GM12878 (cell line): ENCODE measurements at regions not wholly inside any gene's neighbourhood (a gene's known extent, or its start where the extent isn't known, plus 50 kb on each side); places are given as distances from the start of the nearest gene placed in this dataset.

Experiments used
- ATAC-seq: fragments of 200-7000 bp; cut with Tn5 transposase; 3 replicates; pipeline ENCODE4 v1.9.1; 2020; ENCODE audit warnings: mild to moderate bottlenecking, moderate library complexity
- BruUV-seq: library from RNA; stranded (reverse); fragments of 400-500 nt; replicated peaks from 2 replicates; lab custom pipeline; 2021; lab: Mats Ljungman, UMichigan
- CTCF ChIA-PET: fragments of 300-600 bp; sonication (Branson Sonifier 250); formaldehyde crosslinking; extraction: SDS; loops from one replicate; lab custom pipeline; 2021; ENCODE audit warnings: inconsistent platforms; lab: Yijun Ruan, JAX
- POLR2A ChIA-PET: fragments of 350-600 bp; formaldehyde crosslinking; extraction: SDS; loops from one replicate; lab custom pipeline; 2021; ENCODE audit warnings: inconsistent platforms; lab: Charles Lee
- RAD21 ChIA-PET: fragments of 300-600 bp; sonication (Branson Sonifier 250); formaldehyde crosslinking; loops from one replicate; lab custom pipeline; 2023; ENCODE audit warnings: antibody characterized with exemption; ENCODE audit not compliant: unreplicated experiment; lab: Charles Lee
- SMC1A ChIA-PET: fragments of 300-600 bp; sonication (Branson Sonifier 250); formaldehyde crosslinking; loops from one replicate; lab custom pipeline; 2023; ENCODE audit not compliant: unreplicated experiment, uncharacterized antibody; lab: Charles Lee
- DNase-seq: peaks from one replicate; pipeline ENCODE4 v3.0.0-alpha.2; 2011; ENCODE audit warnings: low read depth, low spot score
- FAIRE-seq: peaks from 3 replicates; lab custom pipeline; 2011; peaks lifted over from hg19 to GRCh38; lab: Jason Lieb, UNC
- H2AFZ ChIP-seq: 2 replicates; pipeline ENCODE4 v1.6.0; 2011; ENCODE audit warnings: low read depth, low read length, control low read depth; ENCODE audit not compliant: control insufficient read depth
- H3K27ac ChIP-seq: 2 replicates; pipeline ENCODE4 v1.5.1; 2011; ENCODE audit warnings: control low read depth; ENCODE audit not compliant: control insufficient read depth, insufficient read depth
- H3K27me3 ChIP-seq, 2 experiments: replicated peaks in 1 of 2; 2 replicates each; pipeline versions ENCODE4 v1.6.0 to v1.6.1; 2011; ENCODE audit warnings: low read length in 1 of 2; ENCODE audit not compliant: control insufficient read depth in 2 of 2, insufficient read depth in 2 of 2
- H3K36me3 ChIP-seq, 2 experiments: 2 replicates each; pipeline ENCODE4 v1.5.1; 2011; ENCODE audit warnings: low read length in 1 of 2; ENCODE audit not compliant: control insufficient read depth in 2 of 2, insufficient read depth in 2 of 2
- H3K4me1 ChIP-seq: 2 replicates; pipeline ENCODE4 v1.6.1; 2011; ENCODE audit warnings: mild to moderate bottlenecking, low read length, moderate library complexity, mixed read lengths; ENCODE audit not compliant: control insufficient read depth, insufficient read depth
- H3K4me2 ChIP-seq: 2 replicates; pipeline ENCODE4 v1.6.0; 2011; ENCODE audit warnings: control low read depth; ENCODE audit not compliant: control insufficient read depth, insufficient read depth
- H3K4me3 ChIP-seq: fragments of 200-600 bp; sonication (generic); 2 replicates; pipeline ENCODE4 v1.5.1; 2016
- H3K79me2 ChIP-seq: 2 replicates; pipeline ENCODE4 v1.6.0; 2011; ENCODE audit warnings: low read length; ENCODE audit not compliant: control insufficient read depth, insufficient read depth
- H3K9ac ChIP-seq: 2 replicates; pipeline ENCODE4 v1.8.0; 2011; ENCODE audit warnings: low read length, control low read depth, mixed read lengths; ENCODE audit not compliant: control insufficient read depth, insufficient read depth
- H3K9me3 ChIP-seq: replicated peaks from 3 replicates; pipeline ENCODE4 v1.5.1; 2011; ENCODE audit warnings: mild to moderate bottlenecking, low read length; ENCODE audit not compliant: control insufficient read depth, insufficient read depth
- H4K20me1 ChIP-seq: 2 replicates; pipeline ENCODE4 v1.6.0; 2011; ENCODE audit not compliant: control insufficient read depth, insufficient read depth
- ASH2L ChIP-seq: fragments of 300-600, 200-600 bp; sonication (generic); IDR thresholded peaks from 2 replicates; pipeline ENCODE4 v1.6.1; 2017; ENCODE audit warnings: low read depth, mild to moderate bottlenecking, borderline replicate concordance
- CHD4 ChIP-seq: fragments of 200-600 bp; sonication (generic); IDR thresholded peaks from 2 replicates; pipeline ENCODE4 v1.6.1; 2016; ENCODE audit warnings: mild to moderate bottlenecking
- EED ChIP-seq: sonication (generic); IDR thresholded peaks from 2 replicates; pipeline ENCODE4 v1.6.1; 2016; ENCODE audit warnings: antibody characterized with exemption, low read depth
- EGR1 ChIP-seq, 2 experiments: IDR thresholded peaks; 1 replicate in 1 of 2; 2 replicates in 1 of 2; pipeline ENCODE4 v1.6.1; 2011 to 2012; ENCODE audit warnings: low read depth in 2 of 2, low read length in 2 of 2, borderline replicate concordance in 1 of 2, mild to moderate bottlenecking in 1 of 2, moderate library complexity in 1 of 2
- EZH2 ChIP-seq: IDR thresholded peaks from 2 replicates; pipeline ENCODE4 v1.6.1; 2012; ENCODE audit warnings: low read depth, mild to moderate bottlenecking, control low read depth, inconsistent platforms, low read length, borderline replicate concordance; ENCODE audit not compliant: control insufficient read depth
- IRF5 ChIP-seq: fragments of 450-650 bp; IDR thresholded peaks from 2 replicates; pipeline ENCODE4 v1.6.1; 2017; ENCODE audit warnings: borderline replicate concordance
- NBN ChIP-seq: fragments of 450-650 bp; IDR thresholded peaks from 2 replicates; pipeline ENCODE4 v1.6.1; 2016
- NFIC ChIP-seq: IDR thresholded peaks from 2 replicates; pipeline ENCODE4 v1.6.1; 2012; ENCODE audit warnings: low read depth, mild to moderate bottlenecking, inconsistent platforms, low read length, moderate library complexity
- PAX8 ChIP-seq: fragments of 450-650 bp; IDR thresholded peaks from 2 replicates; pipeline ENCODE4 v1.6.1; 2017; ENCODE audit warnings: mild to moderate bottlenecking, moderate library complexity
- PML ChIP-seq: IDR thresholded peaks from 2 replicates; pipeline ENCODE4 v1.6.1; 2012; ENCODE audit warnings: low read length, inconsistent platforms
- RELB ChIP-seq: fragments of 450-650 bp; IDR thresholded peaks from 2 replicates; pipeline ENCODE4 v1.6.1; 2017; ENCODE audit warnings: low read depth, mild to moderate bottlenecking, moderate library complexity
- SMAD5 ChIP-seq: IDR thresholded peaks from 2 replicates; pipeline ENCODE4 v1.6.1; 2016; ENCODE audit warnings: antibody characterized with exemption, low read depth
- SP1 ChIP-seq: IDR thresholded peaks from one replicate; pipeline ENCODE4 v1.6.1; 2011; ENCODE audit warnings: low read depth, low read length
- STAT1 ChIP-seq: fragments of 450-650 bp; conservative IDR thresholded peaks from 2 replicates; pipeline ENCODE4 v1.6.1; 2014; ENCODE audit warnings: antibody characterized with exemption, mild to moderate bottlenecking
- STAT3 ChIP-seq: IDR thresholded peaks from 2 replicates; pipeline ENCODE4 v1.6.1; 2011; ENCODE audit warnings: low read depth, low read length, improper control_type of control experiment
- YBX1 ChIP-seq: fragments of 450-650 bp; IDR thresholded peaks from 2 replicates; pipeline ENCODE4 v1.6.1; 2016; ENCODE audit warnings: antibody characterized with exemption
- ZNF207 ChIP-seq: fragments of 450-650 bp; IDR thresholded peaks from 2 replicates; pipeline ENCODE4 v1.6.1; 2014; ENCODE audit warnings: antibody characterized with exemption, mild to moderate bottlenecking, borderline replicate concordance
- ZNF217 ChIP-seq: fragments of 450-650 bp; IDR thresholded peaks from 2 replicates; pipeline ENCODE4 v1.6.1; 2017; ENCODE audit warnings: antibody characterized with exemption, mild to moderate bottlenecking
- WGBS: methylation state at CpG from one replicate; pipeline ENCODE4 v1.1.6; 2016; ENCODE audit warnings: low lambda C conversion rate; ENCODE audit not compliant: insufficient replicate concordance, insufficient coverage; ENCODE audit errors: missing lambda C conversion rate; 5-methylcytosine and 5-hydroxymethylcytosine counted together
- in situ Hi-C: fragments of 300-500 bp; cut with MboI; formaldehyde crosslinking; loops from 9 replicates; pipeline ENCODE4 v1.14.3; 2018; ENCODE audit warnings: mixed read lengths
- intact Hi-C: fragments of 100-400 bp; cut with micrococcal nuclease; formaldehyde crosslinking; loops from one replicate; pipeline ENCODE4 v1.14.2; 2022; ENCODE audit not compliant: unreplicated experiment
- TF ChIP-seq, protein P1 (sequence below): fragments of 450-650 bp; IDR thresholded peaks from 2 replicates; pipeline ENCODE4 v1.6.1; 2017; ENCODE audit warnings: mild to moderate bottlenecking, low read depth, inconsistent platforms; ENCODE audit not compliant: poor library complexity, severe bottlenecking

DNA sequence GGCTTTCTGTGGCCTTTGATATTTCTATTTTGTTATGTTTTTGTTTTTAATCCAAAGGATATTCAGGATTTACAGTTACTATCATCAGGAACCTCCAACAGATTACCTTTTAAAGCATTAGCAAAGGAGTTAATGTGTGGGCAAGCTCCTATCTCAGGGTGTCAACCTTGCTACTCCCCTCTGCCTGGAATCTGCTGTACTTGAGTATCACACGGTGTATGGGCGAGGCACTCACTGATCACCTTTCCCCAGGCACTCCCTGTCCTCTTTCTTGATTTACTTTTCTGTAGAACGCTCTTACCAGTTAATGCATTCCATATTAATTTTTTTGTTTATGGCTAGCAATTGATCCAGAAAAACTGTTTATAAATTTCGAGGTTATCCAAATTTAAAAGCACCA lies 117.0 kb upstream of the GAS1 start:
- H3K4me2 ChIP-seq = no peak overlapping the region
- H3K27ac ChIP-seq = no peak overlapping the region
- intact Hi-C loops (no loop called here), in situ Hi-C loops (no loop called here)
- no peak for DNase-seq
- no peaks in the 10 kb centered on the region for H3K27me3 ChIP-seq
- no peaks in the 10 kb centered on the region for H4K20me1 ChIP-seq
- ChIA-PET RAD21 (no interaction called here), CTCF (no interaction called here), SMC1A (no interaction called here), POLR2A (no interaction called here)
- no peaks in the 10 kb centered on the region for H3K36me3 ChIP-seq
- no peak for ATAC-seq
- no peak overlapping the region for H3K9ac ChIP-seq
- no peak for FAIRE-seq
- no peak for TF ChIP-seq PML
- TF ChIP-seq EED = no peak
- TF ChIP-seq RELB = no peak
- TF ChIP-seq NBN = no peak
- no peak for TF ChIP-seq ASH2L
- TF ChIP-seq ZNF207 = no peak
- TF ChIP-seq PAX8 = no peak
- TF ChIP-seq EGR1 (IDR thresholded peaks at IDR 0.05; ENCODE audit: borderline replicate concordance in 1 of 2, low read depth in 2 of 2, low read length in 2 of 2) = no peak
- TF ChIP-seq IRF5 = no peak
- TF ChIP-seq CHD4 = no peak
- no peak for TF ChIP-seq NFIC
- no peak for TF ChIP-seq STAT3
- TF ChIP-seq ZNF217 = no peak
- no peak for TF ChIP-seq EZH2
- TF ChIP-seq SP1 = no peak
- no peak for TF ChIP-seq STAT1
- TF ChIP-seq, protein P1, sequence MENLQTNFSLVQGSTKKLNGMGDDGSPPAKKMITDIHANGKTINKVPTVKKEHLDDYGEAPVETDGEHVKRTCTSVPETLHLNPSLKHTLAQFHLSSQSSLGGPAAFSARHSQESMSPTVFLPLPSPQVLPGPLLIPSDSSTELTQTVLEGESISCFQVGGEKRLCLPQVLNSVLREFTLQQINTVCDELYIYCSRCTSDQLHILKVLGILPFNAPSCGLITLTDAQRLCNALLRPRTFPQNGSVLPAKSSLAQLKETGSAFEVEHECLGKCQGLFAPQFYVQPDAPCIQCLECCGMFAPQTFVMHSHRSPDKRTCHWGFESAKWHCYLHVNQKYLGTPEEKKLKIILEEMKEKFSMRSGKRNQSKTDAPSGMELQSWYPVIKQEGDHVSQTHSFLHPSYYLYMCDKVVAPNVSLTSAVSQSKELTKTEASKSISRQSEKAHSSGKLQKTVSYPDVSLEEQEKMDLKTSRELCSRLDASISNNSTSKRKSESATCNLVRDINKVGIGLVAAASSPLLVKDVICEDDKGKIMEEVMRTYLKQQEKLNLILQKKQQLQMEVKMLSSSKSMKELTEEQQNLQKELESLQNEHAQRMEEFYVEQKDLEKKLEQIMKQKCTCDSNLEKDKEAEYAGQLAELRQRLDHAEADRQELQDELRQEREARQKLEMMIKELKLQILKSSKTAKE = no peak
- no peak for TF ChIP-seq SMAD5
- TF ChIP-seq YBX1 = no peak
- BruUV-seq = no TSS peak
- H3K4me3 ChIP-seq = no peak overlapping the region
- no peaks in the 10 kb centered on the region for H3K79me2 ChIP-seq
- H3K9me3 ChIP-seq = no peaks in the 10 kb centered on the region
- WGBS = 1% methylated on average over 4 of the region's 4 CpGs
- no peak overlapping the region for H2AFZ ChIP-seq
- no peaks in the 10 kb centered on the region for H3K4me1 ChIP-seq
